GM12892 (cell line): ENCODE measurements at regions not wholly inside any gene's neighbourhood (a gene's known extent, or its start where the extent isn't known, plus 50 kb on each side); places are given as distances from the start of the nearest gene placed in this dataset.

ENCODE experiments used
- POLR2A ChIP-seq: IDR thresholded peaks from 2 replicates; pipeline ENCODE4 v1.6.1; 2011; ENCODE audit warnings: low read depth, low read length, control low read depth
- TAF1 ChIP-seq: IDR thresholded peaks from 2 replicates; pipeline ENCODE4 v1.6.1; 2011; ENCODE audit warnings: low read depth, mild to moderate bottlenecking, control low read depth, low read length, borderline replicate concordance

DNA sequence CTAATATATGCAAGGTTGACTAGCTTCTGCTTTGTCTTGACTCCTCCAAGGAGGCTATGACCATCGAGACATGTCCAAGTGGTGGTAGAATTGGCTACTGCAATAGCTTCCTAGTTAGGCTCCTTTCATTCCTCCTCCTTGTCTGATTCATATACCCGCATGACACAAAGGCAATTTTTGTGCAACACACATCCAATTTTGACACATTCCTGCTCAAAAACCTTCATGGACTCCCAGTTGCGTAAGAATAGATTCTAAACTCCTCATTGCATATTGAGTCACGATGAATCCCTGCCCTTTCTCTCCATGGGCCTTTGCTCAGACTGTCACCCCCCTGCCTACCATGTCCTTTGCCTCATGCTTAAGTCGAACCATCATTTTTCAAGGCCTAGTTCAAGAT, 344.5 kb downstream of the ACTL7B start:
- no peak for TF ChIP-seq POLR2A
- no peak for TF ChIP-seq TAF1
